SIG-M5 treated with dmso at 0.1 percent for 504 hours (cell line): ENCODE measurements at regions not wholly inside any gene's neighbourhood (a gene's known extent, or its start where the extent isn't known, plus 50 kb on each side); places are given as distances from the start of the nearest gene placed in this dataset.

Experiments
- DNase-seq: peaks from one replicate; lab custom pipeline; 2025; ENCODE audit not compliant: unreplicated experiment; lab: John Stamatoyannopoulos, UW

- DNase-seq = no peak
Observed at GRCh38 chr2:611519-611918, 65.7 kb downstream of the TMEM18 start.

GRCh38 chr2:610491-610890, 66.7 kb downstream of the TMEM18 start:
- DNase-seq = no peak

GRCh38 chr2:609881-610280, 67.3 kb downstream of the TMEM18 start:
- DNase-seq = no peak

- no peak for DNase-seq
Observed at GRCh38 chr2:609449-609848, 67.8 kb downstream of the TMEM18 start.

GRCh38 chr2:608711-609110, 68.5 kb downstream of the TMEM18 start:
- no peak for DNase-seq

GRCh38 chr2:608297-608696, 68.9 kb downstream of the TMEM18 start:
- no peak for DNase-seq

GRCh38 chr2:607709-608108, 69.5 kb downstream of the TMEM18 start:
- no peak for DNase-seq

- DNase-seq = no peak
Observed at GRCh38 chr2:607172-607571, 70.0 kb downstream of the TMEM18 start.

GRCh38 chr2:605674-606608, 71.3 kb downstream of the TMEM18 start:
- DNase-seq = no peak

- no peak for DNase-seq
Observed at GRCh38 chr2:604854-605524, 72.2 kb downstream of the TMEM18 start.

GRCh38 chr2:604385-604784, 72.8 kb downstream of the TMEM18 start:
- no peak for DNase-seq

GRCh38 chr2:603869-604268, 73.3 kb downstream of the TMEM18 start:
- DNase-seq = no peak

- no peak for DNase-seq
Observed at GRCh38 chr2:603427-603826, 73.8 kb downstream of the TMEM18 start.

- no peak for DNase-seq
Observed at GRCh38 chr2:602571-603359, 74.4 kb downstream of the TMEM18 start.

- no peak for DNase-seq
Observed at GRCh38 chr2:601806-602455, 75.3 kb downstream of the TMEM18 start.

- DNase-seq = no peak
Observed at GRCh38 chr2:601387-601698, 75.9 kb downstream of the TMEM18 start.

GRCh38 chr2:600542-601386, 76.4 kb downstream of the TMEM18 start:
- no peak for DNase-seq

- DNase-seq = no peak
Observed at GRCh38 chr2:599601-600000, 77.6 kb downstream of the TMEM18 start.

GRCh38 chr2:598058-598802, 79.0 kb downstream of the TMEM18 start:
- no peak for DNase-seq
